ENCODE measurements at regions not wholly inside any gene's neighbourhood (a gene's known extent, or its start where the extent isn't known, plus 50 kb on each side); places are given as distances from the start of the nearest gene placed in this dataset.

GRCh38 chr3:177358977-177359592, 161.8 kb upstream of the TBL1XR1 start:
- no peak for TF ChIP-seq CTCF (IDR thresholded peaks at IDR 0.05)
- no peak for TF ChIP-seq POLR2A (IDR thresholded peaks at IDR 0.05)
- no peak for TF ChIP-seq EP300 (IDR thresholded peaks at IDR 0.05)
- TF ChIP-seq POLR2AphosphoS5 (IDR thresholded peaks at IDR 0.05) = no peak
